Panc1 (cell line): ENCODE measurements at regions not wholly inside any gene's neighbourhood (a gene's known extent, or its start where the extent isn't known, plus 50 kb on each side); places are given as distances from the start of the nearest gene placed in this dataset.

ENCODE experiments used
- CTCF ChIP-seq: fragments of 450-650 bp; IDR thresholded peaks from 2 replicates; pipeline ENCODE4 v1.5.1; 2017; ENCODE audit warnings: mild to moderate bottlenecking
- POLR2AphosphoS5 ChIP-seq: IDR thresholded peaks from 2 replicates; pipeline ENCODE4 v1.6.1; 2012; ENCODE audit warnings: mild to moderate bottlenecking, low read depth, low read length, moderate library complexity
- REST ChIP-seq, 2 experiments: IDR thresholded peaks; 2 replicates each; pipeline ENCODE4 v1.6.1; 2011 to 2012; ENCODE audit warnings: low read depth in 2 of 2, control low read depth in 1 of 2, low read length in 1 of 2, mild to moderate bottlenecking in 1 of 2, moderate library complexity in 1 of 2; ENCODE audit not compliant: insufficient read depth in 1 of 2
- TCF7L2 ChIP-seq: IDR thresholded peaks from 2 replicates; pipeline ENCODE4 v1.6.1; 2011; ENCODE audit warnings: mild to moderate bottlenecking, low read depth, low read length, inconsistent platforms

GRCh38 chr9:106588626-106589025, 274.3 kb upstream of the ZNF462 start:
- TF ChIP-seq CTCF, result no peak
- TF ChIP-seq REST (IDR thresholded peaks at IDR 0.05; ENCODE audit: insufficient read depth in 1 of 2, low read depth in 2 of 2, low read length in 1 of 2), result no peak
- no peak for TF ChIP-seq POLR2AphosphoS5
- TF ChIP-seq TCF7L2, result no peak
